HK-2 (cell line): ENCODE measurements at regions not wholly inside any gene's neighbourhood (a gene's known extent, or its start where the extent isn't known, plus 50 kb on each side); places are given as distances from the start of the nearest gene placed in this dataset.

Experiments
- DNase-seq: peaks from one replicate; pipeline ENCODE4 v3.0.0-alpha.2; 2018; ENCODE audit not compliant: unreplicated experiment

DNA sequence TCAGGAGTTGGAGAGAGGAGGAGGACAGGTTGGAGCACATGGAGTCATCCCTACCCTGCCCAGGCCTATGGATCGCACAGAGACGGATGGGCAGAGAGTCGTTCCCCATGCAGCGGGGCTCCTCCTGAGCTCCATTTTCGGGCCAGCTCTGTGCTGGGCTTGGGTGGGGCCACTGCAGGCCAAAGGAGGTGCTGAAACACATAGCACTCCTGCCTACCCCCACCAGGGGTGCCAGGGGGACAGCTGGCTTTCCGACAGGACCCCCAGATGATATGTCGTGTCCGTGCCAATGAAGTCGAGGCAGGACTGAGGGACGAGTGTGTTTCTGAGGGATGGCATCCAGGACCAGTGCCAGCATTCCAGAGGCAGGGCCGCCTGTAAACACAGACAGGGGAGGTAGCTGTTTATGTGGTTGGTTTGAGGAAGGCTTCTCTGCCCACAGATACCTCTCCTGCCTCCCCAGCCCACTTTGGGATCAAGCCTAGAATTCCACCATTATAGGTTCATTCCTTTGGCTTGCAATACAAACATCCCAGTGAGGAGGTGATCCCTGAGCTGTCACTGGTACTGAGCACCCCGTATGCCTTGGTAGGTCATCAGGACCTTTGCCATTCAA is 116.6 kb downstream of the GLI2 start:
- DNase-seq = no peak

GRCh38 chr2:120853306-120854013 is 117.8 kb downstream of the GLI2 start:
- no peak for DNase-seq

DNA sequence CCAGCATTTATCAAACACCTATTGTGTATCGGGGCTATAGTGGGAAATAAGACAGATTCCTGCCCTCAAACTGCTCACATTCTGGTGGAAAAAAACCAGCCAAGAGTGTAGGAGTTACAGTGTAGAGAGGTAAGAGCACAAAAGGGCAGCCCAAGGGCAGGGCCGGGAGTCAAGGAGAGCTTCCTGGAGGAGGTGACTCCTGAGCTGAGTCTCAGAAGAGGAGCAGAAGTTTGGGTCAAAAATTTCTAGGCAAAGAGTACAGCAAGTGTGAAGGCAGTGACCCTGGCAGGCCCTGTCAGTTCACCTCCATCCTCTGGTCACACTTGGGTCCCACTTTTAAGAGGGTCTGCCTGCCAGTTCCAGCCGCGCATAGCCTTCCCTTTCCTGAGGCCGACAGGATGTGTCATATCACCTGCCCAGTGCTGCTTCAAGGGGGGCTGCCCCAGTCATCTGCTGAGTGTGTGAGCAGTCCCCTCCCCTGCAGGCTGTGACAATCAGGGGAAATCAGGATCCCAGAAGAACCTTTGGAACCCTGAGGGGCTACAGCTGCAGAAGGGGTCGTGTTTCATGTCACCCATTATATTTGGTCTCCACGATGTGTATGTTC is 118.4 kb downstream of the GLI2 start:
- DNase-seq = no peak

- no peak for DNase-seq
Observed at GRCh38 chr2:120854766-120855530, 119.3 kb downstream of the GLI2 start.

GRCh38 chr2:120855855-120856405 is 120.3 kb downstream of the GLI2 start:
- DNase-seq = no peak

GRCh38 chr2:120856421-120856862 is 120.8 kb downstream of the GLI2 start:
- peak; percentile 32 for DNase-seq

- DNase-seq = no peak
Observed at GRCh38 chr2:120857422-120857821, 121.8 kb downstream of the GLI2 start.

DNA sequence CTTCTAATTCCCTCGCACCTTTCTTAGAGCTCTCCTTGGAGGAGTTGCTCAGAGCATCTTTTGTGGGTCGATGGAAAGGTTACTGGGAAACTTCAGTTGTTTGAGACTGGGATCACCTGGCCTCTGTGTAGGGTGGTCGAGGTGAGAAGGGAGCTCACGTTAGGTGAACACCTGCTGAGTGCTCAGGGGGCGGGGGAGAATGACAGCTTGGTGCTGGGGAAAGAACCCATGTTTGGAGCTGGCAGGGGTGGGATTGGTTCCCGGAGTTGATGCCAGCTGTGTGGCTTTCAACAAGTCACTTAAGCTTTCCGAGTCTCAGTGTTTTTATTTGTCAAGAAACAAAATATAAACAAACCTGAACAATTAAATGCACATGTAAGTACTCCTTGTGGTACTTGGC is 122.3 kb downstream of the GLI2 start:
- no peak for DNase-seq

- no peak for DNase-seq
Observed at GRCh38 chr2:120858361-120859106, 122.9 kb downstream of the GLI2 start.

DNA sequence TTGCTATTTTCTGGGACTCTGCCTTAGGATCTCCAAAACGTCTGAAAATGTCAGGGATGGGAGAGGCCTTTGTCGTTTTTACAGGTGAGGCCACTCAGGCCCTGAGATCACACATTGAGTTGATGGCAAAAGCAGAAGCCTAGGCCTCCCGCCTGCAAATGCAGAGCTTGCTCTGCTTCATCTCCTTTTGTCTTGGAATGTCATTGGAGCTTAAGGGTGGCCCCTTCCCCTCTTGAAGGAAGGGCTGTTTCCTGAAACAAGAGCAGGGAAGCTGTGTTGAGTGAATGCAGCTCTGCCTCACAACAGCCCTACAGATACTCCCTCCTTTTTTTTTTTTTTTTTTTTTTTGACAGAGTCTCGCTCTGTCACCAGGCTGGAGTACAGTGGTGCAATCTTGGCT is 123.5 kb downstream of the GLI2 start:
- no peak for DNase-seq

DNA sequence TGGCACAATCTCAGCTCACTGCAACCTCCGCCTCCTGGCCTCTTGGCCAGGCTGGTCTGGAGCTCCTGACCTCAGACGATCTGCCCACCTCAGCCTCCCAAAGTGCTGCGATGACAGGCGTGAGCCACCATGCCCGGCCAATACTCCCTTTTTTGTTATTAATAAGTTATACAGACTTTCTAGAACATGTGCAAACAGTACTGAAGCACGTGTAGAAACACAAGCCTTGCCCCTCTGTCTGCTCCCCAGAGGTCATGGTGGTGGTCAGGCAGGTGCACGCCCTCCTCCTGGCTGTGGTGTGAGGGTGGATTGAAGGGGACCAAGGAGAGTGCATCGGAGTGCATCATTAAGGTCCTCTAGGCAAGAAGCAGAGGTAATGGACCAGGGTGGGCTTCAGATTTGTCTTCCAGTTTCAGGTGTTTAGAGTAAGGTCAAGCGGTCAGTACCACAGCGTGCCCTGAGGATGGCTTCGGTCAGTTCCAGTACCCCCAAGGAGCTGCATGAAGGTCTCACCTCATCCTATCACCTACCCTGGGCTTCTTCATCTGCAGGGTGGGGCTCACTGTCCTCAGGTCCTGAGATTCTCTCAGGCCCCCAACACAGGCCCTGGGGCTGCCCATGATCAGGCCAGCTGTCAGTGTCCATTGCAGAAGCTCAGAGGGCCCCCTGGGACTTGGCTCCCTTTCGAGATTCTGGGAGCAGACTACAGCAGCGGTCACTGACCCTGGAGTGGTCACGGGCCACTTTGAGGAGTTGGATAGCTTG is 124.3 kb downstream of the GLI2 start:
- no peak for DNase-seq

- DNase-seq = no peak
Observed at GRCh38 chr2:120860579-120860922, 124.9 kb downstream of the GLI2 start.

DNA sequence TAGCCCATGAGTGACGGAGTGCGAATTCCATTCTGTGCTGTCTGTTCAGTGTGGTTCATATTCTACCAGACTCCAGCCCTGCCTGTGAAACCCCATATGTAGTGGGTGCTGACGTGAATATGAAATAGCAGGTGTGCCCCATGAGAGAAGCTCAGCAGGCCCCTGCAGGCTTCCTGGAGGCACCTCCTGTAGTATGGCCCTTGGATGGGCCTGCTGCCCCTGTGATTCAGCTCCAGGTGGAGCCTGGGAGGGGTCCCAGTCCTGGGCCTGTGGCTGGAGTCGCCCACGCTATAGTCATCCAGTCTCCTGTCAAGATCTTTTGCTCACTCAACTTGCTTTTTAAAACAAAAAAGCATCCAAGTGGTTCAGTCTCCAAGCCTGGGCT is 125.5 kb downstream of the GLI2 start:
- DNase-seq = no peak

GRCh38 chr2:120861576-120862191 is 126.0 kb downstream of the GLI2 start:
- DNase-seq = no peak

DNA sequence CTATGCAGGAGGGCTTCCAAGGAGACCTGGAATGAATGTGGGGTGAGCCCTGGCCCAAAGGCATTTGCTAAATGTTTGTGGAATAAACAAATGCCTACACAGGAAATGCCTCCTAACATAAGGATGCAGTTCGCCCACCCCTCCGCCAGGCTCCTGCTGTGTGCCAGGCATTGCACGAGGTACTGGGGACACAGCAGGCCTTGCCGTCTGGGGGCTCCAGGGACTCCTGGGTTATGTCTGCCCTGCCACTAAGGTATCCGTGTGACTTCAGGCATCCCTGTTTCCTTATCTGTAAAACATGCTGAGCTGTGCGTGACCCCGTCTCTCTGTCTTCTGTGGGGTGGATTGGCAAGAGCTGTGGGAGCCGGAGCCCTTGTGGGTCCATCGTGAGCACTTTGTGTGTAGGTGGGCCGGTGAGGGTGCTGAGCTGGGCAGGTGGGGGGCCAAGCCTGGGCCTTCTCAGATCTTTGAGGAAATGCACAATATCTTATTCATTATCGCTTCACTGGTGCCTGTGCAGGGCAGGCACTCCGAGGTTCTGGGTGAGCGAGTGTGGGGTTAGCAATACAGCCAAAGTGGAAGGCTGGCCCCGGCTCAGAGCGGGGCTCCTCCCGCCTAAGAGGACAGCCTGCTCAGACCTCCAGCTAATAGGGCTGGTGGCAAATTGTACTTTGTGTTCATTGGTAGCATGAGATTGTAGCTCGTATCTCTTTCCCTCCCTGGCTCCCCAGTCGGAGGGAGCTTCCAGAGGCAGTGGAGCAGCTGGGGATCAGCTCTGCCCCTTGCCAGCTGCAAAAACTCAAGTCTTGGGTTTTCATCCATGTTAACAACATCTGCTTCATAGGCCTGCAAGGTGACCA is 126.8 kb downstream of the GLI2 start:
- DNase-seq = no peak

DNA sequence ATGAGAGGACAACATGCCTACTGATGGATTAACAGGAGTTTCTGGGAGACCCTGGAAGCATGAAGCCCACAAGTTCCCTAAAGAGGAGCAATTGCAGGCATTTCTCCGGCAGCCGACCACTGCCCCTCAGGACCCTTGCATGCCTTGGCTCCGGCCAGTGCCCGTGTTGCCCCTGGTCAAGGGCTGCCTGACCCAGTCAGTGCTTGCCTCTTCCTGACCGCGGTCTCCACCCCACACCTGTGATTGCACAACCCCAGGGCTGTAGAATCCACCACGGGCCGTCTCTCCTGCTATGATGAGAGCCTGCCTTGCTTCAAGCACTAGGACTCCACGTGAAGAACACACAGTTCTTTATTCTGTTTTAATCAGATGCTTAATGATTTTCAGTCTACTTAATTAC is 127.5 kb downstream of the GLI2 start:
- DNase-seq = no peak

DNA sequence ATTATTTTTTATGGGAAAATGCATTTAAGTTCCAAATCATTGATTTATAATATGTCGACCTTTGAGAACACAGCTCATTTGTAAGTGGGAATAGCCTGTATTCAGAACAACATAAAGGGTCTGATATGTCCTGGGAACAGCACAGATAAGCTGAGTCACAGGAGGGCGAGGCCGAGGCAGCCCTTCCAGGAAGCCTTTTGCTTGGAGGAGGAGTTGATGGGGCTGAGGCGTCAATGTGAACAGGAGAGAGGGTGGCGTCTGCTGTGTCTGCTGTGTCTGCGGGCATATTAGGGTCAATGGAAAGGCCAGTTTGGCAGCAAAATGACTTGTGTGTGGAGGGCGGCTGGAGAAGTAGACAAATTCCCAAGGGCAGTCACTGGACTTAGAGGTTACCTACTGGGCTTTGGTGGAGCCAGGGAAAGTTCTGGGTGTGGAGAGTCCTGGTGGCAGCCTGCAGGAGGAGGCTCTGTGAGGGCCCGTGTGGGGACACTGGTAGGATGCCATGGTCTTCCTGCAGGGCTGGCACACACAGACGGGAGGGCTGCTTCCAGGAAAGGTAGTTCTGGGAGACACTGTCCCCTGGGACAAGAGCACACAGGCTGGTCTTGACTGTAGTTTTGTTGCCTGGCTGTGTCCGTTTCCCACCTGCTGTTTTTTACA is 128.1 kb downstream of the GLI2 start:
- DNase-seq = peak; percentile 31

GRCh38 chr2:120864981-120865380 is 129.3 kb downstream of the GLI2 start:
- peak; percentile 28 for DNase-seq

GRCh38 chr2:120865656-120866055 is 130.0 kb downstream of the GLI2 start:
- DNase-seq = no peak
